Smooth muscle cell (in vitro differentiated cells): ENCODE measurements at regions not wholly inside any gene's neighbourhood (a gene's known extent, or its start where the extent isn't known, plus 50 kb on each side); places are given as distances from the start of the nearest gene placed in this dataset.
A peak's percentile ranks its signal among the peaks of the same experiment; 100 is the strongest.

Source experiments
- DNase-seq: peaks from one replicate; lab custom pipeline; 2025; ENCODE audit not compliant: unreplicated experiment; lab: John Stamatoyannopoulos, UW
- H2AFZ ChIP-seq: fragments of 200-600 bp; sonication (generic); 2 replicates; pipeline ENCODE4 v1.6.0; 2016; ENCODE audit warnings: antibody characterized with exemption, low read depth, mild to moderate bottlenecking
- H3F3A ChIP-seq: fragments of 200-600 bp; sonication (generic); 2 replicates; pipeline ENCODE4 v1.6.0; 2017; ENCODE audit warnings: antibody characterized with exemption, low read depth
- H3K27ac ChIP-seq: fragments of 200-600 bp; sonication (generic); 2 replicates; pipeline ENCODE4 v1.5.1; 2016; ENCODE audit warnings: low read depth, mild to moderate bottlenecking
- H3K27me3 ChIP-seq: fragments of 200-600 bp; sonication (generic); 2 replicates; pipeline ENCODE4 v1.6.1; 2016; ENCODE audit warnings: low read depth, mild to moderate bottlenecking
- H3K36me3 ChIP-seq: fragments of 200-600 bp; sonication (generic); 2 replicates; pipeline ENCODE4 v1.5.1; 2016; ENCODE audit warnings: low read depth
- H3K4me1 ChIP-seq: fragments of 200-600 bp; sonication (generic); 2 replicates; pipeline ENCODE4 v1.5.1; 2016; ENCODE audit warnings: low read depth
- H3K4me2 ChIP-seq: fragments of 200-600 bp; sonication (generic); 2 replicates; pipeline ENCODE4 v1.6.0; 2016; ENCODE audit warnings: mild to moderate bottlenecking
- H3K4me3 ChIP-seq: fragments of 200-600 bp; sonication (generic); 2 replicates; pipeline ENCODE4 v1.5.1; 2016; ENCODE audit warnings: mild to moderate bottlenecking
- H3K79me2 ChIP-seq: fragments of 200-600 bp; sonication (generic); 2 replicates; pipeline ENCODE4 v1.6.0; 2016; ENCODE audit warnings: low read depth, mild to moderate bottlenecking
- H3K9ac ChIP-seq: fragments of 200-600 bp; sonication (generic); 2 replicates; pipeline ENCODE4 v1.6.0; 2016; ENCODE audit warnings: low read depth
- H3K9me3 ChIP-seq: fragments of 200-600 bp; sonication (generic); replicated peaks from 2 replicates; pipeline ENCODE4 v1.5.1; 2016; ENCODE audit warnings: low read depth
- H4K20me1 ChIP-seq: fragments of 200-600 bp; sonication (generic); 2 replicates; pipeline ENCODE4 v1.6.0; 2016; ENCODE audit warnings: low read depth
- CTCF ChIP-seq: fragments of 200-600 bp; sonication (generic); IDR thresholded peaks from 2 replicates; pipeline ENCODE4 v1.5.1; 2017; ENCODE audit warnings: borderline replicate concordance, mild to moderate bottlenecking, antibody characterized with exemption; ENCODE audit not compliant: insufficient read depth, poor library complexity, severe bottlenecking
- WGBS: methylation state at CpG from one replicate; pipeline ENCODE4 v1.1.7; 2016; ENCODE audit warnings: low lambda C conversion rate; 5-methylcytosine and 5-hydroxymethylcytosine counted together

GRCh38 chr11:26780376-26781085 lies 58.7 kb upstream of the SLC5A12 start:
- Histone ChIP-seq H3K9ac (no peak overlapping the region), H3F3A (no peaks in the 10 kb centered on the region), H3K27me3 (no peaks in the 10 kb centered on the region), H3K27ac (peak overlapping the region; percentile 25), H3K9me3 (peaks cover 5% of the 10 kb centered on the region), H3K79me2 (no peaks in the 10 kb centered on the region), H3K36me3 (no peaks in the 10 kb centered on the region), H3K4me1 (peaks cover 6% of the 10 kb centered on the region), H3K4me2 (peak overlapping the region; percentile 1), H4K20me1 (no peaks in the 10 kb centered on the region), H2AFZ (no peak overlapping the region), H3K4me3 (no peak overlapping the region)
- 70% methylated on average over 3 of the region's 3 CpGs for WGBS
- DNase-seq = no peak
- no peak for TF ChIP-seq CTCF

- no peaks in the 10 kb centered on the region for H4K20me1 ChIP-seq
- no peaks in the 10 kb centered on the region for H3K79me2 ChIP-seq
- H3K27me3 ChIP-seq = no peaks in the 10 kb centered on the region
- no peak overlapping the region for H3K9ac ChIP-seq
- WGBS = 81% methylated on average over 4 of the region's 4 CpGs
- peaks cover under 1% of the 10 kb centered on the region for H3K4me1 ChIP-seq
- DNase-seq = no peak
- TF ChIP-seq CTCF = no peak
- H3K4me2 ChIP-seq = no peak overlapping the region
- peaks cover 5% of the 10 kb centered on the region for H3K9me3 ChIP-seq
- H3F3A ChIP-seq = no peaks in the 10 kb centered on the region
- no peak overlapping the region for H2AFZ ChIP-seq
- H3K4me3 ChIP-seq = no peak overlapping the region
- no peak overlapping the region for H3K27ac ChIP-seq
- no peaks in the 10 kb centered on the region for H3K36me3 ChIP-seq
Observed at GRCh38 chr11:26782220-26782965, 60.5 kb upstream of the SLC5A12 start.

GRCh38 chr11:26783997-26784396 lies 62.1 kb upstream of the SLC5A12 start:
- peaks cover 5% of the 10 kb centered on the region for H3K9me3 ChIP-seq
- no peaks in the 10 kb centered on the region for H3K27me3 ChIP-seq
- H3K4me2 ChIP-seq = no peak overlapping the region
- no peak overlapping the region for H2AFZ ChIP-seq
- H3F3A ChIP-seq = no peaks in the 10 kb centered on the region
- TF ChIP-seq CTCF = no peak
- H3K4me1 ChIP-seq = no peaks in the 10 kb centered on the region
- H3K27ac ChIP-seq = no peak overlapping the region
- DNase-seq = no peak
- no peaks in the 10 kb centered on the region for H3K79me2 ChIP-seq
- no peak overlapping the region for H3K9ac ChIP-seq
- no peak overlapping the region for H3K4me3 ChIP-seq
- 95% methylated on average over 3 of the region's 3 CpGs for WGBS
- H3K36me3 ChIP-seq = no peaks in the 10 kb centered on the region
- no peaks in the 10 kb centered on the region for H4K20me1 ChIP-seq

- H3K27me3 ChIP-seq = no peaks in the 10 kb centered on the region
- no peaks in the 10 kb centered on the region for H3K9me3 ChIP-seq
- TF ChIP-seq CTCF = no peak
- no peak overlapping the region for H3K4me2 ChIP-seq
- H3K79me2 ChIP-seq = no peaks in the 10 kb centered on the region
- H4K20me1 ChIP-seq = no peaks in the 10 kb centered on the region
- no peak for DNase-seq
- no peaks in the 10 kb centered on the region for H3K36me3 ChIP-seq
- H3F3A ChIP-seq = no peaks in the 10 kb centered on the region
- no peak overlapping the region for H3K27ac ChIP-seq
- no peak overlapping the region for H3K9ac ChIP-seq
- no peaks in the 10 kb centered on the region for H3K4me1 ChIP-seq
- 86% methylated on average over 3 of the region's 3 CpGs for WGBS
- no peak overlapping the region for H2AFZ ChIP-seq
- no peak overlapping the region for H3K4me3 ChIP-seq
Observed at GRCh38 chr11:26790738-26791137, 68.9 kb upstream of the SLC5A12 start.
